HepG2 (cell line): ENCODE measurements at regions not wholly inside any gene's neighbourhood (a gene's known extent, or its start where the extent isn't known, plus 50 kb on each side); places are given as distances from the start of the nearest gene placed in this dataset.

Experiments
- MAX ChIP-seq: IDR thresholded peaks from 2 replicates; pipeline ENCODE4 v1.6.1; 2012; ENCODE audit warnings: inconsistent platforms
- NCOA2 ChIP-seq: sonication (generic); formaldehyde crosslinking; IDR thresholded peaks from 2 replicates; pipeline ENCODE4 v1.8.0; 2022; ENCODE audit warnings: inconsistent platforms
- PHF5A ChIP-seq: IDR thresholded peaks from one replicate; pipeline ENCODE4 v1.6.1; 2018; ENCODE audit warnings: low read depth, missing genetic modification reagents; ENCODE audit not compliant: unreplicated experiment
- REL ChIP-seq: sonication (generic); formaldehyde crosslinking; conservative IDR thresholded peaks from 2 replicates; pipeline ENCODE4 v1.8.0; 2022; ENCODE audit warnings: mild to moderate bottlenecking, missing genetic modification reagents, moderate library complexity
- SRF ChIP-seq: IDR thresholded peaks from 2 replicates; pipeline ENCODE4 v1.6.1; 2011; ENCODE audit warnings: mild to moderate bottlenecking, low read depth, low read length, moderate library complexity
- TCF12 ChIP-seq, 2 experiments: fragments of 450-650 bp in 1 of 2; sonication (generic) in 1 of 2; formaldehyde crosslinking in 1 of 2; IDR thresholded peaks; 2 replicates each; pipeline versions ENCODE4 v1.6.1 to v1.8.0; 2017 to 2022; ENCODE audit warnings: antibody characterized with exemption in 1 of 2, mild to moderate bottlenecking in 1 of 2, missing genetic modification reagents in 1 of 2, moderate library complexity in 1 of 2
- TP53 ChIP-seq: sonication (generic); formaldehyde crosslinking; conservative IDR thresholded peaks from 2 replicates; pipeline ENCODE4 v1.4.0; 2020; ENCODE audit warnings: missing genetic modification reagents
- YEATS4 ChIP-seq: sonication (generic); formaldehyde crosslinking; IDR thresholded peaks from 2 replicates; pipeline ENCODE4 v1.4.0; 2020; ENCODE audit warnings: missing genetic modification reagents, borderline replicate concordance
- ZBED4 ChIP-seq: sonication (generic); formaldehyde crosslinking; IDR thresholded peaks from 2 replicates; pipeline ENCODE4 v1.4.0; 2020; ENCODE audit warnings: missing genetic modification reagents, borderline replicate concordance
- ZFAT ChIP-seq: sonication (generic); formaldehyde crosslinking; conservative IDR thresholded peaks from 2 replicates; pipeline ENCODE4 v1.8.1; 2023; ENCODE audit warnings: missing genetic modification reagents, inconsistent platforms
- ZFX ChIP-seq: sonication (generic); formaldehyde crosslinking; IDR thresholded peaks from 2 replicates; pipeline ENCODE4 v1.4.0; 2020; ENCODE audit warnings: mild to moderate bottlenecking, low read depth, missing genetic modification reagents, moderate library complexity
- ZKSCAN8 ChIP-seq: IDR thresholded peaks from 2 replicates; pipeline ENCODE4 v1.6.1; 2016; ENCODE audit warnings: borderline replicate concordance, missing genetic modification reagents, missing compliant biosample characterization
- ZNF235 ChIP-seq: sonication (generic); formaldehyde crosslinking; IDR thresholded peaks from 2 replicates; pipeline ENCODE4 v1.8.1; 2023; ENCODE audit warnings: mild to moderate bottlenecking, missing genetic modification reagents, borderline replicate concordance
- ZNF251 ChIP-seq: sonication (generic); formaldehyde crosslinking; IDR thresholded peaks from 2 replicates; pipeline ENCODE4 v1.9.0; 2021; ENCODE audit warnings: mild to moderate bottlenecking, missing genetic modification reagents
- ZNF253 ChIP-seq: sonication (generic); formaldehyde crosslinking; IDR thresholded peaks from 2 replicates; pipeline ENCODE4 v1.8.0; 2022; ENCODE audit warnings: mild to moderate bottlenecking, missing genetic modification reagents, borderline replicate concordance
- ZNF609 ChIP-seq: sonication (generic); formaldehyde crosslinking; IDR thresholded peaks from 2 replicates; pipeline ENCODE4 v1.4.0; 2020; ENCODE audit warnings: mild to moderate bottlenecking, missing genetic modification reagents, borderline replicate concordance
- ZNF768 ChIP-seq: sonication (generic); formaldehyde crosslinking; IDR thresholded peaks from 2 replicates; pipeline ENCODE4 v1.4.0; 2020; ENCODE audit warnings: missing genetic modification reagents
- ZNF883 ChIP-seq: sonication (generic); formaldehyde crosslinking; IDR thresholded peaks from 2 replicates; pipeline ENCODE4 v1.5.1; 2020; ENCODE audit warnings: mild to moderate bottlenecking, missing genetic modification reagents; ENCODE audit errors: not compliant biosample characterization

GRCh38 chr7:25949736-25950487 is 202.1 kb upstream of the NFE2L3 start (continued):
- TF ChIP-seq TCF12 (IDR thresholded peaks at IDR 0.05) (no peak), TCF12 (CRISPR knock-in tag; IDR thresholded peaks at IDR 0.05) (no peak), ZFX (CRISPR knock-in tag) (peak; percentile 65), ZKSCAN8 (CRISPR knock-in tag) (no peak), ZNF235 (CRISPR knock-in tag) (0 out of 2 replicates have a peak, but pooled peaks have one; percentile 61), ZFAT (CRISPR knock-in tag) (peak; percentile 88; the same call in 1 of the 2 replicates), ZNF251 (CRISPR knock-in tag) (no peak), ZNF883 (CRISPR knock-in tag) (no peak), MAX (peak; percentile 75), ZNF253 (CRISPR knock-in tag) (no peak), ZNF768 (CRISPR knock-in tag) (peak; percentile 50; the same call in 1 of the 2 replicates), YEATS4 (CRISPR knock-in tag) (peak; percentile 62; the same call in 1 of the 2 replicates), PHF5A (no peak), ZBED4 (no peak), TP53 (CRISPR knock-in tag) (no peak), SRF (no peak), REL (CRISPR knock-in tag) (no peak), NCOA2 (CRISPR knock-in tag) (peak; percentile 32; the same call in 1 of the 2 replicates), ZNF609 (CRISPR knock-in tag) (0 out of 2 replicates have a peak, but pooled peaks have one; percentile 28)
